Endothelial cell (in vitro differentiated cells): ENCODE measurements at regions not wholly inside any gene's neighbourhood (a gene's known extent, or its start where the extent isn't known, plus 50 kb on each side); places are given as distances from the start of the nearest gene placed in this dataset.
"Not testable (repeated sequence)": the region's sequence is repeated elsewhere in the genome, so short reads cannot be mapped to it uniquely, and the experiment has no call there.

Experiments used
- DNase-seq: peaks from one replicate; pipeline ENCODE4 v3.0.0; 2021; ENCODE audit warnings: low spot score
- H3K27ac Mint-ChIP-seq: one replicate; pipeline ENCODE4 v1.8.0; 2021; ENCODE audit warnings: mixed read lengths, inconsistent platforms; ENCODE audit not compliant: unreplicated experiment
- H3K27me3 Mint-ChIP-seq: one replicate; pipeline ENCODE4 v1.8.0; 2021; ENCODE audit warnings: mild to moderate bottlenecking, moderate library complexity, mixed read lengths, inconsistent platforms; ENCODE audit not compliant: unreplicated experiment
- H3K36me3 Mint-ChIP-seq: one replicate; pipeline ENCODE4 v1.8.0; 2021; ENCODE audit warnings: mild to moderate bottlenecking, low read depth, mixed read lengths, inconsistent platforms; ENCODE audit not compliant: unreplicated experiment
- H3K4me1 Mint-ChIP-seq: one replicate; pipeline ENCODE4 v1.8.0; 2021; ENCODE audit warnings: mild to moderate bottlenecking, mixed read lengths, inconsistent platforms; ENCODE audit not compliant: unreplicated experiment
- H3K4me3 Mint-ChIP-seq: one replicate; pipeline ENCODE4 v1.8.0; 2021; ENCODE audit warnings: mild to moderate bottlenecking, mixed read lengths, inconsistent platforms; ENCODE audit not compliant: unreplicated experiment
- H3K9me3 Mint-ChIP-seq: one replicate; pipeline ENCODE4 v1.8.0; 2021; ENCODE audit warnings: mixed read lengths, inconsistent platforms; ENCODE audit not compliant: unreplicated experiment
- TF ChIP-seq, protein P1 (sequence below): fragments of 200-600 bp; sonication (generic); IDR thresholded peaks from one replicate; pipeline ENCODE4 v1.5.0; 2021; ENCODE audit warnings: antibody characterized with exemption; ENCODE audit not compliant: unreplicated experiment

DNA sequence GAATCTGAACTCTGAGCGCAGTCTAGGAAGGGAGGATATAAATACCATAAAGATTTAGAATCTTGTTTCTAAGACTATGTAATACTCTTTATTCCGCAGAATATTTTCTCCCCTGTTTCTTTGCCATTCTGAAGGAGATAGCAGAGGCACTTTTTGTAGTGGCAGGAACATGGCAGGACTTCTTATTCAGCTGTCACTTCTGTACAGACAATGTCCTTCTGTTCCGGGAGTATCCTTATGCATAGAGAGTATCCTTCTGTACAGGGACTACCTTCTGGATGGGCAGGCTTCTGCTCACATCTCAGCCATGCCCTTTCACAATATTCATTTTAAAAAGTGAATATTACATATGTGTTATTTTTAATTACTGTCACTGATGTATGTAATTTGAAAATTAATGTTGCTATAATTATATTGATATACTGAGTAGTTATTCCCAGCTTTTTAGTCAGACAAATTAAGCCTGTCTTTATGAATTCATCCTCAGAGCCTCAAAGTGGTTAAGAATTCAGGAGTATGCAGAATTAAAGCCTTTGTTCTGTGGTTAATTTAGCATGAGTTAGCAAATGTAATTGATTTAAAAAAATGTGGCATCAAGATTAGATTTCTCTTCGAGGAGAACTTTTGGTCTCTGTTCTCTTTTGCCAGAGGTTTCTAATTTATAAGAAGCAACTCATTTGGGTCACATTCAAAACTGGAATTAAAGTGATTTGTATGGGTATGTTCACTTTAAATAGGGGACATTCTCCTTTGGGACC, 174.4 kb downstream of the FHIP1A start:
- H3K9me3 Mint-ChIP-seq, result no peaks in the 10 kb centered on the region
- DNase-seq, result no peak
- H3K4me3 Mint-ChIP-seq, result no peak overlapping the region
- no peak overlapping the region for H3K27ac Mint-ChIP-seq
- TF ChIP-seq, protein P1, sequence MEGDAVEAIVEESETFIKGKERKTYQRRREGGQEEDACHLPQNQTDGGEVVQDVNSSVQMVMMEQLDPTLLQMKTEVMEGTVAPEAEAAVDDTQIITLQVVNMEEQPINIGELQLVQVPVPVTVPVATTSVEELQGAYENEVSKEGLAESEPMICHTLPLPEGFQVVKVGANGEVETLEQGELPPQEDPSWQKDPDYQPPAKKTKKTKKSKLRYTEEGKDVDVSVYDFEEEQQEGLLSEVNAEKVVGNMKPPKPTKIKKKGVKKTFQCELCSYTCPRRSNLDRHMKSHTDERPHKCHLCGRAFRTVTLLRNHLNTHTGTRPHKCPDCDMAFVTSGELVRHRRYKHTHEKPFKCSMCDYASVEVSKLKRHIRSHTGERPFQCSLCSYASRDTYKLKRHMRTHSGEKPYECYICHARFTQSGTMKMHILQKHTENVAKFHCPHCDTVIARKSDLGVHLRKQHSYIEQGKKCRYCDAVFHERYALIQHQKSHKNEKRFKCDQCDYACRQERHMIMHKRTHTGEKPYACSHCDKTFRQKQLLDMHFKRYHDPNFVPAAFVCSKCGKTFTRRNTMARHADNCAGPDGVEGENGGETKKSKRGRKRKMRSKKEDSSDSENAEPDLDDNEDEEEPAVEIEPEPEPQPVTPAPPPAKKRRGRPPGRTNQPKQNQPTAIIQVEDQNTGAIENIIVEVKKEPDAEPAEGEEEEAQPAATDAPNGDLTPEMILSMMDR, result no peak
- no peaks in the 10 kb centered on the region for H3K36me3 Mint-ChIP-seq
- H3K4me1 Mint-ChIP-seq, result no peaks in the 10 kb centered on the region
- H3K27me3 Mint-ChIP-seq, result no peaks in the 10 kb centered on the region

DNA sequence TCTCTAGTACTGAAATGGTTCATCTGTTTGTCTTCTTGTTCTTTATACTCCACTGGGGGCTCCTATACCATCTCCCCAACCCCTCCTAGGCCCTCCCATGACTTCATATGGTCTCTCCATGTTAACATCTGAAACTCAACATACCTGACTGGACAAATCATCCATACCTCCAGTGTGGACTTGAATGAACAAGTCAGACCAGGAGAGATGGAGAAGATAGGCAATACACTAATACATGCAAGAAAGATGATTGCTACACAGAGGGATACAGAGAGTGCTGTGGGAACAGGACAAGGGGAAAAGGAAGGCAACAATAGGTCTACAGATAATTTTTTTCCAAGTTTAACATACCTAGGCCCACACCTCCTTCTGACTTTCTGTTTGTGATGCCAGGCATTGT, 175.1 kb downstream of the FHIP1A start:
- H3K27me3 Mint-ChIP-seq, result no peaks in the 10 kb centered on the region
- H3K4me1 Mint-ChIP-seq, result no peaks in the 10 kb centered on the region
- no peak overlapping the region for H3K4me3 Mint-ChIP-seq
- H3K36me3 Mint-ChIP-seq, result no peaks in the 10 kb centered on the region
- no peaks in the 10 kb centered on the region for H3K9me3 Mint-ChIP-seq
- no peak overlapping the region for H3K27ac Mint-ChIP-seq
- DNase-seq, result no peak
- TF ChIP-seq, protein P1, result no peak

DNA sequence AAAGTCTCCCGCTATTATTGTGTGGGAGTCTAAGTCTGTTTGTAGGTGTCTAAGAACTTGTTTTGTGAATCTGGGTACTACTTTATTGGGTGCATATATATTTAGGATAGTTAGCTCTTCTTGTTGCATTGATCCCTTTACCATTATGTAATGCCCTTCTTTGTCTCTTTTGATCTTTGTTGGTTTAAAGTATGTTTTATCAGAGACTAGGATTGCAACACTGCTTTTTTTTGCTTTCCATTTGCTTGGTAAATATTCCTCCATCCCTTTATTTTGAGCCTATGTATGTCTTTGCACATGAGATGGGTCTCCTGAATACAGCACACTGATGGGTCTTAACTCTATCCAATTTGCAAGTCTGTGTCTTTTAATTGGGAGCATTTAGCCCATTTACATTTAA, 165.2 kb downstream of the GATB start:
- H3K27ac Mint-ChIP-seq, H3K4me1 Mint-ChIP-seq, DNase-seq, H3K27me3 Mint-ChIP-seq, H3K4me3 Mint-ChIP-seq, H3K36me3 Mint-ChIP-seq, H3K9me3 Mint-ChIP-seq: not testable (repeated sequence)

DNA sequence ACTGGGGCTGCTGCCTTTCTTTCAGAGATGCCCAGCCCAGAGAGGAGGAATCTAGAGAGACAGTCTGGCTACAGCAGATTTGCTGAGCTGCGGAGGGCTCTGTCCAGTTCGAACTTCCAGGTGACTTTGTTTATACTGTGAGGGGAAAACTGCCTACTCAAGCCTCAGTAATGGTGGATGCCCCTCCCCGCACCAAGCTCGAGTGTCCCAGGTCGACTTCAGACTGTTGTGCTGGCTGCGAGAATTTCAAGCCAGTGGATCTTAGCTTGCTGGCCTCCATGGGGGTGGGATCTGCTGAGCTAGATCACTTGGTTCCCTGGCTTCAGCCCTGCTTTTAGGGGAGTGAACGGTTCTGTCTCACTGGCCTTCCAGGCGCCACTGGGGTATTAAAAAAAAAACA, 163.1 kb downstream of the GATB start:
- H3K4me1 Mint-ChIP-seq, H3K9me3 Mint-ChIP-seq, H3K4me3 Mint-ChIP-seq, H3K36me3 Mint-ChIP-seq, DNase-seq, H3K27ac Mint-ChIP-seq, H3K27me3 Mint-ChIP-seq: not testable (repeated sequence)

DNA sequence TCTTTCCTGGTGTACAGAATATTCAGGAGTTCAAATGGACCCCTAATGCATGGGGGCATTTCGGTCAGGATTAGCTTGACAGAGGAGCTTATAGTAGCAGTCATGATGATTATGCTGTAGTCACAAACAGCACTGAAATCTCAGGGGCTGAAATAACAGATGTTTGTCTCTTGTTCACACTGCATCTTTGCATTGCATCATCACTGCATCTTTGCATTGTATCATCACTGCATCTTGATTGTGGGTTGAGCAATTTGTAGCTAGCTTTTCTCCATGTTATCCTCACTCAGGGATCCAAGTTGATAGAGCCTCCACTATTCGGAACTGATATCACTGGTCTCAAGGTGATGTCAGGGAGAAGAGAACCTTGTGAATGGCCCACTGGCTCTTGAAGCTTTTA, 160.9 kb downstream of the GATB start:
- Mint-ChIP-seq H3K27me3 (no peaks in the 10 kb centered on the region), H3K36me3 (no peaks in the 10 kb centered on the region), H3K9me3 (no peaks in the 10 kb centered on the region), H3K4me1 (no peaks in the 10 kb centered on the region), H3K27ac (no peak overlapping the region), H3K4me3 (no peak overlapping the region)
- DNase-seq, result no peak
- TF ChIP-seq, protein P1, result no peak

DNA sequence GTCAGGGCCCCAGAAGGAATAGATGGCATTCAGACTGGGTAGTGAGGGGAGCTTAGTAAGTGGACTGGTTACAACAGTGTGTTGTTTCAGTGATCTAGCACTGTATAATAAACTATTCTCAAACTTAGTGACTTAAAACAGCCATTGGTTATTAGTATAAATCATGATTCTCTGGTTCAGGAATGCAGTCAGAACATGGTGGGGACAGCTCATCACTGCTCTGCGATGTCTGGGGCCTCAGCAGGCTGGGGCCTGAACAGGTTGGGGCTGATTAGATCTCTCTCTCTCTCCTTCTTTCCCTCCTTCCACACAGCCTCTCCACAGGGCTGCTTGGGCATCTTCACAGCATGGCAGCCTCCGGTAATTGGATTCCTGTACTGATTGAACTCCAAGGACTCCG, 160.4 kb downstream of the GATB start:
- H3K4me3 Mint-ChIP-seq, result no peak overlapping the region

More for the DNA sequence above, 160.4 kb downstream of the GATB start:
- Mint-ChIP-seq H3K9me3 (no peaks in the 10 kb centered on the region), H3K36me3 (no peaks in the 10 kb centered on the region), H3K4me1 (no peaks in the 10 kb centered on the region), H3K27ac (no peak overlapping the region), H3K27me3 (no peaks in the 10 kb centered on the region)
- TF ChIP-seq, protein P1, result no peak
- DNase-seq, result no peak
